Umbilical cord (tissue), 1 donor: ENCODE measurements at regions not wholly inside any gene's neighbourhood (a gene's known extent, or its start where the extent isn't known, plus 50 kb on each side); places are given as distances from the start of the nearest gene placed in this dataset.
"Not testable (repeated sequence)": the region's sequence is repeated elsewhere in the genome, so short reads cannot be mapped to it uniquely, and the experiment has no call there.

Experiments
- DNase-seq: peaks from one replicate; pipeline ENCODE4 v3.0.0-alpha.2; 2015; ENCODE audit warnings: low spot score

DNA sequence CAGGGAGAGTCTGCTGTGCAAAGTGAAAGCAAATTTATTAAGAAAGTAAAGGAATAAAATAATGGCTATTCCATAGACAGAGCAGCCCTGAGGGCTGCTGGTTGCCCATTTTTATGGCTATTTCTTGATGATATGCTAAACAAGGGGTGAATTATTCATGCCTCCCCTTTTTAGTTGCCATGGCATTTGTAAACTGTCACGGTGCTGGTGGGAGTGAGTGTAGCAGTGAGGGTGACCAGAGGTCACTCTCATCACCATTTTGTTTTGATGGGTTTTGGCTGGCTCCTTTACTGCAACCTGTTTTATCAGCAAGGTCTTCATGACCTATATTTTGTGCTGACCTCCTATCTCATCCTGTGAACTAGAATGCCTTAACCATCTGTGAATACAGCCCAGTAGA is 518.9 kb upstream of the HS3ST1 start:
- not testable (repeated sequence) for DNase-seq

DNA sequence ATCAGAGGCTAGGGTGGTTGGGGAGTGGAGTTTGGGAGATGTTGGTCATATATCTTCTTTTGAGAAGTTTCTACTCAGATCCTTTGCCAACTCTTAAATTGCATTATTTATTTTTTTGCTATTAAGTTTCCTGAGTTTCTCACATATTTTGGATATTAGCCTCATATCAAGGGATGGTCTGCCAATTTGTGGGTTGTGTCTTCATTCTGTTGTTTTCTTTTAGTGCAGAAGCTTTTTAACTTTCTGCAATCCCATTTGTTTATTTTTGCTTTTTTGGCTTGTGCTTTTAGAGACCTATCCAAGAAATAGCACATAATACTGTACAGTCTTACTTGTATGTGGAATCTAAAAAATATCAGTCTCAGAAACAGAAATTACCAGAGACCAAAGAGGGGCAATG is 509.2 kb upstream of the HS3ST1 start:
- no peak for DNase-seq

DNA sequence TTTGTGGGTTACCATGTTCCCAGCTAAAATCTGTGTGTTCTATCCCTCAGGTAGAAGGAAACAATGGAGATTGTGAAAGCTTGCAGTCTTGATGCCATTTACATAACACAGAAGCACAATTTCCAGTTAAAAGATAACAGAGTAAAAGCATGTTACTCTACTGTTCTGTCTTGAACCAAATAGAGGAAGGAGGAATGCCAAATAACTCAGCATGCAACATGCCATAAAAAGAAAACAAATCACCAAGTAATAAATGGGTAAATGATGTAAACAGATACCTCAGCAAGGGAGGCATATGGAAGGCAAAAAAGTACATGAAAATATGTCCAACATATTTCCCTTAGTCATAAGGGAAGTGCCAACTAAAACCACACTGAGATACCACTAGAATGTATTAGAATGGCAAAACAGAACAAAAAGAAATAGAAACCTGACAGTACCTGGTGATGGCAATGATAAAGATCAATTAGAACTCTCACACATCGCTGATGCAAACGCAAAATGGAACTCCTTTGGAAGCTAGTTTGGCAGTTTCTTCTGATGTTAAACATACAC is 502.6 kb upstream of the HS3ST1 start:
- DNase-seq, result no peak

DNA sequence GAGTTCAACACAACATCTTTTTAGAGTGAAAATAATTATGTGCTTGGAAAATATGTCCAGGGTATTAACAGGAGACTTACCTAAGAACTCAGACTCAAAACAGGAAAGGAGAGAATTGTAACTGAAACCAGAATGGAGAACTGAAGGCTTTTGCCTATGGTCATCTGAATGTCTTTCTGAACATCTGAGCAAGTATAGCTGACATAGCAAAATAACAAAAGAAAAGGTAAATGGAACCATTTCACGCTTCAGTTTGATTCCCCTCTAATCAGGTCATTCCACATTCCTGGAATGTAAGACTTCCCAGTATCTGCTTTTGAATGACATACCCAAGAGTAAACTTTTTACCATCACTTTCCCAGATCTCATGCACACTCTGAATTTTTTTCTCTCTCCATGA is 500.4 kb upstream of the HS3ST1 start:
- DNase-seq, result no peak

DNA sequence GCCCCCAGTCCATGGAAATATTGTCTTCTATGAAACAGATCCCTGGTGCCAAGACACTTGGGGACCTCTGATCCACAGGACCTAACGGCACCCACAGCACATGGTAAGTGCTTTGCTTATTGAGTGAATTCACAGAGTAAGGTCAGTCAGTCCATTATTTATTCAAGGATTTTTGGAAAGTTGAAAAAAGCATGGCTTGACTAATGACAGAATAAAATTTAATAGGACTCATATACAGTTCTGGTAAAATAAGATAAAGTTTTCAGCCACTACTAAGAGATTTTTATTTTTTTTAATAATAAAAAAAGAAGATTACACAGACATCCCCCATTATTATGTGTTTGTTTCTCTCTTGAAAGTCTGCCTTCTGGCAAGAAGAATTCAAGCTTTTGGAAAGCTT is 490.6 kb upstream of the HS3ST1 start:
- no peak for DNase-seq

DNA sequence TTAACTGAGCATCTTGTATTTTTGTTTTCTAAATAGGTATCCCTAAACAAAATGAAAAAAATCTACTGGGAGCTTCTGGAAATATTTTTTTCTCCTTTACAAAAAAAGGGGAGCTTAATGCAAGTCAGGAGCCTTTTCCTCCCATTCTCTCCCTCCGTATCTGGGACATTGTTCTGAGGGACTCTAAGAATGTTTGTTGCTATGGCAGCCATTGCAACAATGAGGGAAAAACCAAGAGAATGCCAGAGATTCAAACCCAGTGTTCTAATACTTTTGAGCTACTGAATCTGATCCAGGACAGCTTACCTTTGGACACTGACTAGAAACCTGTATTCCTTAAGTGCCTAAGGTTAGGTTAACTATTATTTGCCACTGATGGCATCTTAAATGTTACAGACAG is 485.7 kb upstream of the HS3ST1 start:
- peak; percentile 42 for DNase-seq

DNA sequence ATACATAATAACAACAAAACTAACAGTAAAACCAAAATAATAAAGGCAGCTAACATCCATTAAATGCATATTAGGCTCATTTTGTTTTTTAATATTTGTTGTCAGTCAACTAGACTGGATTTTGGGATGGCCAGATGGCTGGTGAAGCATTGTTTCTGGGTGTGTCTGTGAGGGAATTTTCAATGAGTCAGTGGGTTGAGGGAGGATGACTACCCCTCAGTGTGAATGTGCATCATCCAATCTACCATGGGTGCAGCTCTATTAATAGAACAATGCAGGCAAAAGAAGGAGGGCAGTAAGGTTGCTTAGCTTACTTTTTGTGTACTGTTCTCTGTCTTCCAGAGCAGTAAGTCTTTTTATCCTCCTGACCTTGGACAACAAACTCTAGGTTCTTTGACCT is 484.2 kb upstream of the HS3ST1 start:
- DNase-seq, result no peak

DNA sequence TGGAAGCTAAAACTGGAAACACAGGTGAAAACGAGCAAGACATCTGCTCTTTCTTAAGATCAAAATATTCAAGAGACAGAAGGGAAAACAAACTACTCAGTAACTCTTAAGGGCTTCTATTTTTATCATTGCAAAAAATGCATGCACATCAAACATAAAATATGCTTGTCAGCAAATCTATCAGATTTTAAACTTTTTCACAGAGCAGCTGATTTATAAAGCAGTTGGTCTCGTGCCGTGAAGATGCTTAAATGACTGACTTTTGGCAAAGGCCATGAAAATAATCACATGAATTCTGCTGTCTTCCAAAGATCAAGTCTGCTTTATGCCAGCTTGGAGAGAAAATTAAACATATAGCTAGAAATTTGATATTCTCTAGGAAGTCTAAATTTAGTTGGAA is 482.1 kb upstream of the HS3ST1 start:
- no peak for DNase-seq

DNA sequence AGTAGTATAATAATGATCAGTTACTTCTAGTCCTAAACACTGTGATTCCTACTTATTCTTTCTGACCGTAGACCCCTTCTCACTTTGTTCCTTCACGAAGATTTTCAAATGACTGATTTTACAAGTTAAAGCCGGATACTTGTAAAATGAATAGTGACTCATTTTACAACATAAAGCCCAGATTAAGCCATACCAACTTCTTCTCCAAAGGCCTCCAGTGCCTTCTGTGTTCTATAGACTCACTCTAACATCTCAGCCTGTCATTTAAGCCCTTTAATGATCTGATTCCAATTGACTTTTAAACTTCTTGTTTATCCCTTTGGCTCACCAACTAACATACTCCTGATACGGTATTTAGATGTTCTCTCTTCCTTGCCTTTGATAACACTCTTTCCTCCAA is 480.0 kb upstream of the HS3ST1 start:
- peak; percentile 29 for DNase-seq

DNA sequence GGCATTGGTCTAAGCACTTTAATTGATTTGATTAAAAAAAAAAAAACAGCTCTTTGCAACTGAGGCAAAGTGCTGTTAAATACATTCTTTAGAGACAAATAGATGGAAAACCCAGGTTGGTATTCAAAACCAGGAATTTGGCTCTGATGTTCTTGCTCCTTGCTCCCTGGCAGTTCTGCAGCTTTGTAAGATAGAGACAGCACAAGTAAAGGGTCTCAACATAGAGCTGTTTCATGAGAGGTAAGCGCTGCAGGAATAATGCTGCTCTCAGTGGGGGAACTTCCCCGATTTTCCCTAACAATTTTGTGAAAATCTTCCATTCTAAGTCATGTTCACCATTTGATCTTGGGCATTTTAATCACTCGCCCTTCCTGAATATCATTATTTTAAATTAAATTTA is 479.5 kb upstream of the HS3ST1 start:
- DNase-seq, result no peak

DNA sequence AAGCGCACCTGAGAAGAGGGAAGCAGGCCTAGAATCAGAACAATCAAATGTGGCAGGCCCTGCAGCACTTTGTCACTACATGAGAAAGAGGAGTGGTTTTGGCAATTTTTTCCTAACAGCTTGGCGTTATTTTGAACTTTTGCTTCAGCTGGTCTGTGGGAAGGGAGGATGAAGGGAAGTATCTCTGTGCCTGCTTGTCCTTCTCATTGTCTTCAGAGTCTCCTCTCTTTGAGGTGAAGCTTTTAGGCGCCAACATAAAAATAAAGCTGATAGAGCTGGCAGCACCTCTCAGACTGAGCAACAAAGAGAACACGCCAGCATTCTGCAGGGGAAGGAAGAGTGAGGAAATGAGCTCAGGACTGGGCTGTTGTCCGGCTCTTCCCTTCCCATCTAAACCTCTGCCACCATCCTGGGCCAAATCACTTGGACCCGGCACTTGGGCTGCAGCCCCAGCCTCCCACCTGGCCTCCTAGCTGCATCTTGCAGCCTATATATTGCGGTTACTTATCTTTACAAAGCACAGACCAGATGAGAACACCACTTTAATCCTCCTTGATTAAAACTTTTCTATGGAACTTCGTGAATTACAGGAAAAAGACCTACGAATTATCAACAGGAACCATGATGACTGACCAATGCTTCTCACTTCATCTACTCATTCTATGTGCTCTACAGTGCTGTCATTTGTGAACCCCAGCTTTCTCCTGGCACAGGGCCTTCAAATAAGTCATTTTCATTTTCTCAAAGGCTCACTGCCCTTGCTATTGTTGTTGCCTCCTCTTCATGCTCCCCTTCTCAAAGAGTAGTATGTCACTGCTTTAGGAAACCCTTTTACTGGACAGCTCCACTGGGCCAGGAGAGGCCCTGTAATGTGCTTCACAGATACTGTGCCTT is 476.4 kb upstream of the HS3ST1 start:
- DNase-seq, result peak; percentile 60

DNA sequence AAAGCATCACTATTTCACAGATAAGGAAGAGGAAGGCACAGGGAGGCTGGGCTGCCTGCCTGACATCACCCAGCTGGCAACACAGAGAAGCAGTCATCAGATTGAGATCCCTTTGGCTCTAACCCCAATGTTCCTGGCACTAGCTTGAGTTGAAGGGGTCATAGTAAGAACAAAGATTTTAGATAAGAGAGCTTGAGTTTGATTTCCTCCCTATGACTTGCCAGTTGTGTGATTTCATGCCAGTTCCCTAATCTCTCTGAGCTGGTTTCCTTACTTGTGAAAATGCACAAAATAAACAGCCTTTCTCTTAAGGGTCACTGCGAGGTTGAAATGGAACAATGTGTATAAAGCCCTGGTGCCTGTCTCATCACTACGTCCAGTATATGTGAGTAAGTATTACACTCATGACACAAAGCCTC is 475.4 kb upstream of the HS3ST1 start:
- peak; percentile 98 for DNase-seq

DNA sequence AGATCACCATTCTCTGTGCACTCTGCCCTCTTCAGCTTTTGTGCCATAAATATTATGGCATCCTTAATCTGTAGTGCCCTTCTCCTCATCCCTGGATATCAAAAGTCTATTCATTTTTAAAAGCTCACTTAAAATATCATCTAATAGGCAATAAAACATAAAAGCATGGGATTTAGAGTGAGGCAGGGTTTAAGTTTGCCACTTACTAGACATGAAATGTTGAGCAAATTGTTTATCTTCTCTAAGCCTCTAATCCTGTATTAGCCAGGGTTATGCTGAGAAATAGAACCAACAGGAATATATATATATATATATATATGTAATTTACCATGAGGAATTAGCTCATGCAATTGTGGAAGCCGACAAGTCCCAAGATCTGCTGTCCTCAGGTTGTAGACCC is 472.4 kb upstream of the HS3ST1 start:
- DNase-seq, result peak; percentile 88

DNA sequence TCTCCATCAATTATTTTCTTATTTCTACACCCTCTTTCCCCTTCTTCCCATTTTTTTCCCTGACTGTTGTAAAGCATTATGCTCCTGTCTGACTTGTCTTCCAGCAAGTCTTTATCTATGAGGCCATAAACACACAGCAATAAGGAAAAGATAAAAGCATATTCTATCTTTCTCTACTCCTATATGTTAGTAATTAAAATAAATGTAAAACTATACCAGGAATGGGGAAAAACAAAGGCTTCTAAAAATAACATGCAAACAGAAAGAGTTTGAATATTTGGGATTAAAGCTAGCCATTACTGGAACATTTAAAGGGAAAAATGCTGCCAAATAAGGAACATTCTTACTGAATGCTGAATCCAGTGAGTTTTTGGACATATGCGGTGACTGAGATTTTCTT is 471.7 kb upstream of the HS3ST1 start:
- peak; percentile 74 for DNase-seq

DNA sequence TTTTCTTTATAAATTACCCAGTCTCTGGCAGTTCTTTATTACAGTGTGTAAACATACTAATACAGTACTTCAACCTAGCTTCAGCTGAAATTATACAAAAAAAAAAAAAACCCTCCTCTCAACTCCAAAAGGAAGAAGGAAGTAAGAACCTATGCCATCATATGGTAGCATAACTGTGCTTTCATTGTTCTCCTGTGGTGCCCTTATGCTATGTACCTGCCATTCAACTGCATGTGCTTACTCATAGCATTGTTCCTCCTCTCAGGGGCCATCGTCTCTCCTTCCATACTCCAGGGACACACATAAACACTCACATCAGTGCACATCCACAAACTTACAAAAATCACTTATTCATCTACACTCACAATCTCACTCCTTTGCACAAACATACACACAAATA is 470.1 kb upstream of the HS3ST1 start:
- no peak for DNase-seq

DNA sequence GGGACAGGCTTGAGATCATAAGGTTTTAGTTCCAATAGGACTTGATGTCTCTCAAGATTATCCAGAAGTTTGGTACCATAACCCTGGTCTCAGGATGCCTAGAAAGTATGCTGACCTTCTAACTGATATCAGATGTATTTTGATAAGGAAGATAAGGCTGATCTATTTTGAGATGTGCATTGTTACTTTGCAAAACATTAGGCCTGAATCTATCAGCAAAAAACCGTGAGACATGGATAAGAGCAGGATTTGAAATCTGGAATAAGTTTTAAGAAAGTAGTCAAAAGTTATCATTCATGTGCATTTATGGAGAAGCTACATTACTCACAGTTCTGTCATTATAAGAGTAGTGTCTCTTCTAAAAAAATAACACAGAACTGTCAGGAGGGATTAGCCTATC is 467.1 kb upstream of the HS3ST1 start:
- DNase-seq, result peak; percentile 91

DNA sequence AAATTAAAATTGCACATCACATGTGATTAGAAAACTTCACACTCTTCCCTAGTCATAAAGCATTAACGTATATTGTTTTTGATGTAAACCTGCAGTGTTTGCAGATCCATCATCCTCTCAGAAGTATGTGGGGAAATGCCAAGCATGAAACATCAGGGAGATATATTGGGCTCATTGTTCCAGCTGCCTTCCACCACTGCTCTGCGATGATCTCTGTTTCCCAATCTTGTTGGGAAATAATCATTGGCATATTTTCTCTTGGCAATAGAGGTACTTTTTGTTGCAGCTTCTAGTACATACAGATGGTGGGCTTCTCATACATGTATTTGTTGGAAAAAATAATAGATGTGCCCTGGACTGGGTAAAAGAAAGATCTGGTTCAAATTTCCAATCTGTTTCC is 466.3 kb upstream of the HS3ST1 start:
- DNase-seq, result peak; percentile 52

DNA sequence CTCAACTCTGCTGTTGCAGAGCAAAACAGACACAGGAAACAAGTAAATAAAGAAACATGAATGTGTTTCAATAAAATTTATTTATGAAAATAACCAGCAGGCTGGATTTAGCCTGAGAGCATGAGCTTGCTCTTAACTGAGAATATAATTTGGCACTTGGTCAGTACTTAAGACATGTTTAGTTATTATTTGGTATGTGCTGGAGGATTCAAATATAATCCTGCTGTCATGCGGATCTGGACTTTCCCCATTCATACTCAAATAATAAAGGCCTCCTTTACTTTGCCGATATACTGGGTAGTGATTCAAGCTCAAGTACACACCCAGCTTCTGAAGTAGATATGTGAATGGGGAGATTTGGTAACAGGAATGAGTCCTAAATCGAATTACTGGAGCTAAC is 465.5 kb upstream of the HS3ST1 start:
- peak; percentile 89 for DNase-seq

DNA sequence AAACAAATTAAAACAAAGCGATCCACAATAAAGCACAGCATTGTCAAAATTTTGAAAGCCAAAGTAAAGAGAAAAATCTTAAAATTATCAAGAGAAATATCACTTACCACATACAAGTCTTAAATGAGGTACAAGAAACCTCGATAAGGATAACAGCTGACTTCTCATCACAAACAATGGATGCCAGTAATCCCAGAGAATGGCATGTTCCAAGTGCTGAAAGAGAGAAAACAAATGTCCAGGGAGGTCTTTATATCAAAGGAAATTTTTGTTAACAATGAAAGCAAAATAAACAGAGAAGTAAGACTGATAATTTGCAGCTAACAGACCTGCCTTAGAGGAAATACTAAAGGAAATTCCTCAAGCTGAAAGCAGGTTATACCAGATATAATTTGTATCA is 460.4 kb upstream of the HS3ST1 start:
- no peak for DNase-seq

DNA sequence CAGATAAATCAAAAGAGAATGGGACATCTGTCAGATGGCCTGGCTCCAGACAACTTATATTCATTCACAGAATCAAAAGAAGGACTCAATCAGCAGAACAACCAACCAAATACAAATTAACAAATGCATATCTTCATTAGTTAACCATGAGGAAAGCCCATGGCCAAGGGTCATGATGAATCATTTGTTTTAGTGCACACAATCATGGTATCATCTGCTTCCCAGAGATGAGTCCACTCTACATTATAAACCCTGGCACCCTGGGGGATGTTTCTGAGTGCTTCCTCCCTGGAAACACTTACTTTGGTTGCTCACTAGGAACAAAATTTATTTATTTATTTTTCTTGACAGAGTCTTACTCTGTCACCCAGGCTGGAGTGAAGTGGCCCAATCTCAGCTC is 453.3 kb upstream of the HS3ST1 start:
- no peak for DNase-seq

DNA sequence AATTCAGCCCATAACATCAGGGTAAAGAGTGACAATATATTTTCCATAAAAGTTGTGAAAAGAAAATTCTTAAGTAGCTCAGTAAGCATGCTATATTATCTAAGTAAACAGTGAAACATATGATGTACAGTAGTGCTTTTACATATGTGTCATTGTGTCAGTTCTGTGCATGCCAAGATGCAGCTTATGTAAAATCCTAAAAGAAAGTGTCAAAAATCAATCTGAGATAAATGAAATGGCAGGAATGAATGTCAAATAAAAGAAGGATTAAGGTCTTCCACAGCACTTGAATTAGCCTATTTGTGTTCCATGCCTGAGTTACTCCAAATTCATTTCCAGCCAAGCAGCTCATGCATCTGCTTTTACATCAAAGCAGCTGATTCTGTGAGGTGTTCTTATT is 452.7 kb upstream of the HS3ST1 start:
- DNase-seq, result no peak

DNA sequence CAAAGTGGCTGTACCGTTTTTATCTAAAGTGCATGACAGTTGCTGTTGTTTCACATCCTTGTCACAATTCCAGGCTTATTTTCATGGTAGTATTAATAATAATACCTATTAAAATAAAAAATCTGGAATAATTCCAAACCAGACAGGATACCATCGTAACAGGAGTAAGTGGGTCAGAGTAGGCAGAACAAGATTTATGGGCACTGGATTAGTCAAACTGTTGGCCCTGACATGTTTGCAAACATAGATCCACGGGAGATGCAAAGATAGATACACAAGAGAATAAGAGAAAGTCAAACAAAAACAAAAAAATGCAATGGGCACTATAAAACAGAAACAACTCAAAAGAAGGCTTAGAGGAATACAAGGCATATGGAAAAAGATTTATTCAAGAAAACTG is 449.5 kb upstream of the HS3ST1 start:
- DNase-seq, result no peak

DNA sequence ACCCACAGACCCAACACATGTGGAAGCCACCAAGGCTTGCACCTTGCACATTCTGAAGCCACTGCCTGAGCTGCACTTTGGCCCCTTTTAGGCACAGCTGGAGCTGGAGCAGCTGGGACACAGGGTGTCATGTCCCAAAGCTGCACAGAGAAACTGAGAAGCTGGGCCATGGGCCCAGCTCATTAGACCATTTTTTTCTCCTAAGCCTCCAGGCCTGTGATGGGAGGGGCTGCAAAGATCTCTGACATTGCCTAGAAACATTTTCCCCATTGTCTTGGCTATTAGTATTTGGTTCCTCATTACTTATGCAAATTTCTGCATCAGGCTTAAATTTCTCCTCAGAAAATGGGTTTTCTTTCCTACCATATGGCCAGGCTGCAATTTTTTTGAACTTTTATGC is 447.4 kb upstream of the HS3ST1 start:
- no peak for DNase-seq
